H9 (cell line): ENCODE measurements at regions not wholly inside any gene's neighbourhood (a gene's known extent, or its start where the extent isn't known, plus 50 kb on each side); places are given as distances from the start of the nearest gene placed in this dataset.

Experiments
- DNase-seq: peaks from one replicate; pipeline ENCODE4 v3.0.0-alpha.2; 2017
- H2AFZ ChIP-seq: one replicate; pipeline ENCODE4 v1.6.1; 2013; ENCODE audit warnings: mild to moderate bottlenecking, low read length, control low read depth, moderate library complexity
- H2AK5ac ChIP-seq: 2 replicates; pipeline ENCODE4 v1.6.1; 2013; ENCODE audit warnings: low read length, control low read depth, mixed read lengths; ENCODE audit not compliant: insufficient read length
- H2BK120ac ChIP-seq: one replicate; pipeline ENCODE4 v1.6.1; 2013; ENCODE audit warnings: low read depth, mild to moderate bottlenecking, low read length, control low read depth, inconsistent platforms; ENCODE audit not compliant: poor library complexity, severe bottlenecking
- H2BK12ac ChIP-seq: 2 replicates; pipeline ENCODE4 v1.6.1; 2013; ENCODE audit warnings: low read length, control low read depth, mixed read lengths, low read depth; ENCODE audit not compliant: insufficient read length
- H2BK15ac ChIP-seq: 2 replicates; pipeline ENCODE4 v1.6.1; 2013; ENCODE audit warnings: low read depth, low read length, control low read depth
- H2BK20ac ChIP-seq: one replicate; pipeline ENCODE4 v1.6.1; 2013; ENCODE audit warnings: low read depth, mild to moderate bottlenecking, low read length, control low read depth, inconsistent platforms; ENCODE audit not compliant: poor library complexity, severe bottlenecking
- H2BK5ac ChIP-seq: 2 replicates; pipeline ENCODE4 v1.6.1; 2013; ENCODE audit warnings: low read length, control low read depth, mixed read lengths; ENCODE audit not compliant: insufficient read length
- H3K14ac ChIP-seq: 2 replicates; pipeline ENCODE4 v1.6.1; 2013; ENCODE audit warnings: low read length, control low read depth; ENCODE audit not compliant: insufficient read depth
- H3K18ac ChIP-seq: 2 replicates; pipeline ENCODE4 v1.6.1; 2013; ENCODE audit warnings: low read depth, mild to moderate bottlenecking, mixed read lengths, low read length, control low read depth; ENCODE audit not compliant: insufficient read length
- H3K23ac ChIP-seq: 2 replicates; pipeline ENCODE4 v1.6.1; 2013; ENCODE audit warnings: low read length, control low read depth, mixed read lengths, low read depth; ENCODE audit not compliant: insufficient read length
- H3K23me2 ChIP-seq: 2 replicates; pipeline ENCODE4 v1.6.1; 2013; ENCODE audit warnings: low read depth, mild to moderate bottlenecking, mixed read lengths, low read length, control low read depth; ENCODE audit not compliant: insufficient read length, poor library complexity, severe bottlenecking
- H3K27ac ChIP-seq: 2 replicates; pipeline ENCODE4 v1.5.1; 2013; ENCODE audit warnings: low read length, control low read depth, mixed read lengths, low read depth; ENCODE audit not compliant: insufficient read length
- H3K27me3 ChIP-seq: 2 replicates; pipeline ENCODE4 v1.6.1; 2013; ENCODE audit warnings: low read length, control low read depth, inconsistent platforms; ENCODE audit not compliant: insufficient read depth
- H3K4ac ChIP-seq: 2 replicates; pipeline ENCODE4 v1.6.1; 2013; ENCODE audit warnings: low read depth, mild to moderate bottlenecking, control low read depth, inconsistent platforms, low read length, moderate library complexity
- H3K4me1 ChIP-seq: 2 replicates; pipeline ENCODE4 v1.6.1; 2013; ENCODE audit warnings: low read length, control low read depth, inconsistent platforms; ENCODE audit not compliant: insufficient read depth
- H3K4me2 ChIP-seq: 2 replicates; pipeline ENCODE4 v1.6.1; 2013; ENCODE audit warnings: low read length, control low read depth, mixed read lengths; ENCODE audit not compliant: insufficient read length, insufficient read depth
- H3K56ac ChIP-seq: 2 replicates; pipeline ENCODE4 v1.6.1; 2013; ENCODE audit warnings: low read depth, mild to moderate bottlenecking, mixed read lengths, low read length, control low read depth; ENCODE audit not compliant: insufficient read length
- H3K79me1 ChIP-seq: 2 replicates; pipeline ENCODE4 v1.6.1; 2013; ENCODE audit warnings: low read depth, mild to moderate bottlenecking, moderate library complexity, low read length, control low read depth, inconsistent platforms; ENCODE audit not compliant: insufficient read depth, poor library complexity, severe bottlenecking
- H3K79me2 ChIP-seq: 2 replicates; pipeline ENCODE4 v1.6.1; 2013; ENCODE audit warnings: low read length, control low read depth, inconsistent platforms; ENCODE audit not compliant: insufficient read depth
- H3K9ac ChIP-seq: 2 replicates; pipeline ENCODE4 v1.6.1; 2013; ENCODE audit warnings: low read length, control low read depth, mixed read lengths; ENCODE audit not compliant: insufficient read length; ENCODE audit errors: extremely low read depth
- H3K9me3 ChIP-seq: one replicate; pipeline ENCODE4 v1.6.1; 2013; ENCODE audit warnings: low read depth, low read length, inconsistent platforms; ENCODE audit not compliant: control insufficient read depth
- H3T11ph ChIP-seq: one replicate; pipeline ENCODE4 v1.6.1; 2013; ENCODE audit warnings: mild to moderate bottlenecking, low read length, control low read depth, inconsistent platforms
- H4K20me1 ChIP-seq: one replicate; pipeline ENCODE4 v1.6.1; 2013; ENCODE audit not compliant: control insufficient read depth, insufficient read length, insufficient read depth
- H4K5ac ChIP-seq: 2 replicates; pipeline ENCODE4 v1.6.1; 2013; ENCODE audit warnings: low read depth, mild to moderate bottlenecking, mixed read lengths, low read length, control low read depth; ENCODE audit not compliant: insufficient read length
- H4K8ac ChIP-seq: replicated peaks from 2 replicates; pipeline ENCODE4 v1.6.1; 2013; ENCODE audit warnings: low read length, control low read depth, mixed read lengths, low read depth; ENCODE audit not compliant: insufficient read length
- H4K91ac ChIP-seq: 2 replicates; pipeline ENCODE4 v1.6.1; 2013; ENCODE audit warnings: low read depth, mild to moderate bottlenecking, moderate library complexity, mixed read lengths, low read length, control low read depth; ENCODE audit not compliant: insufficient read length
- H3K27ac Mint-ChIP-seq, 3 experiments: 2 replicates in 2 of 3; 3 replicates in 1 of 3; pipeline ENCODE4 v1.8.0; 2020 to 2021; ENCODE audit warnings: mixed read lengths in 3 of 3, mild to moderate bottlenecking in 1 of 3, moderate library complexity in 1 of 3
- H3K27me3 Mint-ChIP-seq: 2 replicates; pipeline ENCODE4 v1.8.0; 2021; ENCODE audit warnings: low read depth, mild to moderate bottlenecking, moderate library complexity, mixed read lengths
- H3K36me3 Mint-ChIP-seq, 3 experiments: 2 replicates in 2 of 3; 3 replicates in 1 of 3; pipeline ENCODE4 v1.8.0; 2020 to 2021; ENCODE audit warnings: low read depth in 3 of 3, mixed read lengths in 3 of 3; ENCODE audit not compliant: insufficient read depth in 1 of 3
- H3K4me1 Mint-ChIP-seq, 2 experiments: 2 replicates each; pipeline ENCODE4 v1.8.0; 2020; ENCODE audit warnings: mixed read lengths in 2 of 2
- H3K4me3 Mint-ChIP-seq, 2 experiments: 2 replicates in 1 of 2; 3 replicates in 1 of 2; pipeline ENCODE4 v1.8.0; 2020 to 2021; ENCODE audit warnings: mild to moderate bottlenecking in 2 of 2, mixed read lengths in 2 of 2, moderate library complexity in 1 of 2
- H3K9me3 Mint-ChIP-seq, 2 experiments: 2 replicates in 1 of 2; 3 replicates in 1 of 2; pipeline ENCODE4 v1.8.0; 2020; ENCODE audit warnings: mild to moderate bottlenecking in 2 of 2, mixed read lengths in 2 of 2, moderate library complexity in 1 of 2
- CTCF ChIP-seq: fragments of 200-600 bp; sonication (generic); conservative IDR thresholded peaks from 3 replicates; pipeline ENCODE4 v1.8.0; 2021; ENCODE audit warnings: antibody characterized with exemption, mild to moderate bottlenecking
- WGBS: extraction: QIAGEN DNeasy Blood & Tissue Kit; methylation state at CpG from one replicate; pipeline ENCODE4 v1.1.7; 2013; ENCODE audit warnings: missing lambda C conversion rate, low lambda C conversion rate, mixed read lengths; ENCODE audit not compliant: insufficient read length; ENCODE audit errors: extremely low coverage; 5-methylcytosine and 5-hydroxymethylcytosine counted together

DNA sequence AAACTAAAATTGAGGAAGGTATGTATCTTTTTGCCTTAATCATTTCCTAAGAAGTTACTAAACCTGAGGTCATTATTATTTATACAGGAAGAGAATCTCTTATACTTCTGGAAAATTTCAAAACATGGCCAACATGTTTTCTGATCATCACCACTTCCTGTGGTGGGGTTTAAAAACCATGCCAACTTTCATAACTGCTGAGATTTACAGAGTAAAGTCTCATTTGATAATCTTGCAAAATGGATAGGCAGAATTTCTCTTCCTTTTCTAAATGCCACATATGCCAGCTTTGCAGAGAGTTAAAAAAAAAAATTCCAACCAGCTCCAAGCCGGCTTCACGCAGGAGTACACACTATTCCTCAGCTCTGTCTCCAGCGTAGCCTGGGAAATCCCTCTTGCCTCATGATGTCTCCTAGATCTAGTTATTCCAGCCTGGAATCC is 124.3 kb upstream of the SPRED1 start:
- no peaks in the 10 kb centered on the region for H3K9me3 ChIP-seq
- H3K23me2 ChIP-seq = no peaks in the 10 kb centered on the region
- H3K4ac ChIP-seq = no peak overlapping the region
- H3K9ac ChIP-seq = no peak overlapping the region
- no peak overlapping the region for H2BK5ac ChIP-seq
- H3K27me3 ChIP-seq = no peaks in the 10 kb centered on the region
- peaks cover 16 to 20% of the 10 kb centered on the region in 2 experiments for H3K4me1 Mint-ChIP-seq
- 0 out of 2 replicates have a peak, but pooled peaks cover 2% of the 10 kb centered on the region for H3K4me1 ChIP-seq
- no peak for DNase-seq
- H3K27ac ChIP-seq = no peak overlapping the region
- H3K14ac ChIP-seq = no peak overlapping the region
- no peak overlapping the region for H4K8ac ChIP-seq
- no peak overlapping the region for H3K23ac ChIP-seq
- H2BK120ac ChIP-seq = no peak overlapping the region
- no peak overlapping the region for H3K56ac ChIP-seq
- H3K4me3 Mint-ChIP-seq = no peak overlapping the region
- H3K36me3 Mint-ChIP-seq = no peaks in the 10 kb centered on the region
- H3K79me2 ChIP-seq = no peaks in the 10 kb centered on the region
- WGBS = no CpG with 5 or more reads among the region's 3 CpGs
- no peaks in the 10 kb centered on the region for H3K79me1 ChIP-seq
- no peak overlapping the region for H2AK5ac ChIP-seq
- H4K20me1 ChIP-seq = peaks cover 3% of the 10 kb centered on the region
- no peak overlapping the region for H3K27ac Mint-ChIP-seq
- peaks cover 0 to 2% of the 10 kb centered on the region in 2 experiments; a peak in 2 of 5 replicates for H3K9me3 Mint-ChIP-seq
- TF ChIP-seq CTCF = no peak
- H3K27me3 Mint-ChIP-seq = no peaks in the 10 kb centered on the region; the same call in 1 of the 2 replicates
- H2BK12ac ChIP-seq = no peak overlapping the region
- H4K91ac ChIP-seq = no peak overlapping the region
- no peak overlapping the region for H3K4me2 ChIP-seq
- no peak overlapping the region for H3K18ac ChIP-seq
- H2BK20ac ChIP-seq = no peak overlapping the region
- no peak overlapping the region for H2AFZ ChIP-seq
- no peak overlapping the region for H3T11ph ChIP-seq
- H4K5ac ChIP-seq = no peak overlapping the region
- H2BK15ac ChIP-seq = no peak overlapping the region
